ENCODE measurements at regions not wholly inside any gene's neighbourhood (a gene's known extent, or its start where the extent isn't known, plus 50 kb on each side); places are given as distances from the start of the nearest gene placed in this dataset.
A peak's percentile ranks its signal among the peaks of the same experiment; 100 is the strongest.

DNA sequence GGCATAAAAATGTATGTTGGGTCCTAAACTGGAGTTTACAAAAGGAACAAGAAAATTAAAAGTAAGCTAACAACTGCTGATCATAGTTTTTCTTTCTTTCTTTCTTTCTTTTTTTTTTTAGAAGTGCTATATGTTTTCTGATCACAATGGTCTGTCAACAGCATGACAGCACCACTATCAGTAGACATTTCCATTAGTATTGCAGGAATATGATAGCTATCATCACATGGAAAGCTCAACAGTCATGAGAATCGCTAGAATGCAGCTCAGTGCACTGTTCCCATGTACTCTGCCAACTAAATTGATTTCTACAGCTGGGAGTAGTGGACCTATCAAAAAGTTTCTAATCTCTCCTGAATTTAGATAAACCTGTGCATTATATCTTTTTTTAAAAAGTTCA is 950.3 kb upstream of the ACVR2A start:
- TF ChIP-seq, protein P1, sequence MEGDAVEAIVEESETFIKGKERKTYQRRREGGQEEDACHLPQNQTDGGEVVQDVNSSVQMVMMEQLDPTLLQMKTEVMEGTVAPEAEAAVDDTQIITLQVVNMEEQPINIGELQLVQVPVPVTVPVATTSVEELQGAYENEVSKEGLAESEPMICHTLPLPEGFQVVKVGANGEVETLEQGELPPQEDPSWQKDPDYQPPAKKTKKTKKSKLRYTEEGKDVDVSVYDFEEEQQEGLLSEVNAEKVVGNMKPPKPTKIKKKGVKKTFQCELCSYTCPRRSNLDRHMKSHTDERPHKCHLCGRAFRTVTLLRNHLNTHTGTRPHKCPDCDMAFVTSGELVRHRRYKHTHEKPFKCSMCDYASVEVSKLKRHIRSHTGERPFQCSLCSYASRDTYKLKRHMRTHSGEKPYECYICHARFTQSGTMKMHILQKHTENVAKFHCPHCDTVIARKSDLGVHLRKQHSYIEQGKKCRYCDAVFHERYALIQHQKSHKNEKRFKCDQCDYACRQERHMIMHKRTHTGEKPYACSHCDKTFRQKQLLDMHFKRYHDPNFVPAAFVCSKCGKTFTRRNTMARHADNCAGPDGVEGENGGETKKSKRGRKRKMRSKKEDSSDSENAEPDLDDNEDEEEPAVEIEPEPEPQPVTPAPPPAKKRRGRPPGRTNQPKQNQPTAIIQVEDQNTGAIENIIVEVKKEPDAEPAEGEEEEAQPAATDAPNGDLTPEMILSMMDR (IDR thresholded peaks at IDR 0.05; ENCODE audit: low read depth, low read length, missing control alignments), result no peak
- DNase-seq (ENCODE audit: extremely low read depth, low read depth), result no peak

DNA sequence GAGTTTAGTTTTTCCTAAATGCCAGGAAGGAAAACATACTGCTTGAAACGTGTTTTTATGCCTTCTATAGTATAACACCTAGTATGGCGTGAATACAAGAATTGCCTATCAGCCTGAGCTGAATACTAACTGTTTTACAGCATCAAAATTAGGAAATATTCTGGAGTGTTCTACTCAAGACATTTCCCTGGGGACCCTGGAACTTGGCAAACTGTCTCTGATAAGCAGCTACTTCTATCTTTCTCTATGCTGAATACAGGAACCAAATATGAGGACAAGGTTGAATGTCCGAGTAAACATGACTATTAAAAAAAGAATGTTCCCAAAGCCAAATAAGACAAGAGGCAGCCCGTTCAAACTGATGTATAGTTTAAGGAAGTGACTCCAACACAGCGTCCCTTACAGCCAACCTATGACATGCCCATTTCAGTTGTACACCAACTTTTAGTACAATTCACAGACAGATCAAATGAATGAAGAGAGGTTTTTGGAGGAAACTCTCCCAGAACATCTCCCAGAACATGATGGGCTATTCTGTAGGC is 951.3 kb upstream of the ACVR2A start:
- H3K4me3 ChIP-seq (replicated peaks; ENCODE audit: low read depth, low read length), result no peak overlapping the region
- TF ChIP-seq, protein P1 (IDR thresholded peaks at IDR 0.05; ENCODE audit: low read depth, low read length, missing control alignments), result no peak
- no peak for DNase-seq (ENCODE audit: extremely low read depth, low read depth)

More for the DNA sequence above, 950.3 kb upstream of the ACVR2A start:
- H3K4me3 ChIP-seq (replicated peaks; ENCODE audit: low read depth, low read length), result no peak overlapping the region

DNA sequence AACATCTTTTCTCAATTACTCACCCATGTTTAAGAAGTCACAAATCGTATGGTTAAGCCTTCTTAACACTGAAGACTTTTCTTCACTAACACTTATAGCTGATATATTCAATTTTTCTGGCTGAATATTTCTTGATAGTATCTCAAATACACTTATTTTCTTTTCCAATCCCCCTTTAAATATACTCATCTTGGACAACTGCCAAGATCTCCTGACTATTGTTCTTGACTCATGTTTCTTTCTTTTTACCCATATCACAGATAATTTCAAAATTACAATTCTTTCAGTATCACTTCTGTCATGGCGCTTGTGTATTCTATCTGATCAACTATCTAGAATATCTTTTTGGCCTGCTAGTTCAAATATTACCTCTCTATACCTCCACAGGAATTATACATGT is 954.3 kb upstream of the ACVR2A start:
- TF ChIP-seq, protein P1 (IDR thresholded peaks at IDR 0.05; ENCODE audit: low read depth, low read length, missing control alignments), result no peak
- DNase-seq (ENCODE audit: extremely low read depth, low read depth), result no peak
- no peak overlapping the region for H3K4me3 ChIP-seq (replicated peaks; ENCODE audit: low read depth, low read length)

DNA sequence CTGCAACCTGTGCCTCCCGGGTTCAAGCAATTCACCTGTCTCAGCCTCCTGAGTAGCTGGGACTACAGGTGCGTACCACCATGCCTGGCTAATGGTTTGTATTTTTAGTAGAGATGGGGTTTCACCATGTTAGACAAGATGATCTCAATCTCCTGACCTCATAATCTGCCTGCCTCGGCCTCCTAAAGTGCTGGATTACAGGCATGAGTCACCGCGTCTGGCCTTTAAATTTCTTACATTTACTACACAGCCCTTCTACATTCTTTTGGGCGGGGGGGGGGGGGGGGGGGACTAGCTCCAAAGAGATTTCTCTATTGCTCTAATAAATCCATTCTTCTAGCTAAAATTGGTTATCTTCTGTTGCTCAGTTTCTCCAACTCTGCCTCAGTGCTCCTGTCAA is 964.9 kb upstream of the ACVR2A start:
- TF ChIP-seq, protein P1 (IDR thresholded peaks at IDR 0.05; ENCODE audit: low read depth, low read length, missing control alignments), result no peak
- H3K4me3 ChIP-seq (replicated peaks; ENCODE audit: low read depth, low read length), result no peak overlapping the region
- DNase-seq (ENCODE audit: extremely low read depth, low read depth), result no peak

DNA sequence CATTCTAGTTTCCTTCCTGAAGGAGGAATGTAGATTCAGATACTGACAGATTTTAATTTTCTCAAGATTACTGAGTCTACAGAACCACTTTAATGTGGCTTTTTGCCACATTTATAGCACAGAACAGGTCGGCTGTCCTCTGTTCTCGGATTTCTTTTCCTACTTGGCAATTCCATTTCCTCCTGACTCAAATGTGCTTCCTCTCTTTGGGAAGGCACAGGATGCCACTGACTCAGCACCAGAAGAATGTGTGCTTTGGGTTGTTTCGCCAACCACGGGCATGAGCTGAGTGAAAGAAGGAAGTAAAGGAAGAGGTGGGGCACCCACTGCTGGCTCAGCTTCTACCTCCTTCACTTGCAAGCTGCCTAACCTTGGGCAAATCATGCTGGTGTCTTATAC is 970.6 kb upstream of the ACVR2A start:
- peak; percentile 11 for DNase-seq (ENCODE audit: extremely low read depth, low read depth)
- TF ChIP-seq, protein P1 (IDR thresholded peaks at IDR 0.05; ENCODE audit: low read depth, low read length, missing control alignments), result no peak
- H3K4me3 ChIP-seq (replicated peaks; ENCODE audit: low read depth, low read length), result no peak overlapping the region

DNA sequence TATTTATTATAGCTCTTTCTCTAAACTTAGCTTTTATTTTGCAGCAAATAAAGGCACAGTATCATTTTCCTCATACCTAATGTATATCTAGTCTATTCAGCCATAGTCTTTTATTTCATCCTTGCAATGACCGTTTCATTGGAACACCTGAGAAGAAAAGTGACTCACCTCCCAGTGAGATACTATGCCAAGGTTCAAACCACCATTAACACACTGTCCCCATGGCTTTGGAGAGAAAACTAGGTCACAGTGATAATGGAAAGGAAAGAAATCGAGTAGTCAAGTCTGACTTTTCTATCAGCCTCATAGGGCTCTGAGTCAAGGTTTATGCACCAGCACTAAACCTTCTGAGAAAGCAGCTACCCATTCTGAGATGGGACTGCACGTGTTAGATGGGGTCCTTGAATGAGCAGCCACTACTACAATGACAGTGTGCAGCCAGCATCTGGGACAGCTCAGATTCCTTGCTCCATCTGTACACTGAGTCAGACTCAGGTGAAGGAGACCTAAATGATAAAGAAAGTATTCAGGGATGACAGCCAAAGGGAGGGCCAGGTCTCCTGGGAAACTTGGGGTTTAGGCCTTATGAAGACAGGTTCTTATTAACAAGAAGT is 971.1 kb upstream of the ACVR2A start:
- DNase-seq (ENCODE audit: extremely low read depth, low read depth), result no peak
- TF ChIP-seq, protein P1 (IDR thresholded peaks at IDR 0.05; ENCODE audit: low read depth, low read length, missing control alignments), result no peak
- H3K4me3 ChIP-seq (replicated peaks; ENCODE audit: low read depth, low read length), result no peak overlapping the region

DNA sequence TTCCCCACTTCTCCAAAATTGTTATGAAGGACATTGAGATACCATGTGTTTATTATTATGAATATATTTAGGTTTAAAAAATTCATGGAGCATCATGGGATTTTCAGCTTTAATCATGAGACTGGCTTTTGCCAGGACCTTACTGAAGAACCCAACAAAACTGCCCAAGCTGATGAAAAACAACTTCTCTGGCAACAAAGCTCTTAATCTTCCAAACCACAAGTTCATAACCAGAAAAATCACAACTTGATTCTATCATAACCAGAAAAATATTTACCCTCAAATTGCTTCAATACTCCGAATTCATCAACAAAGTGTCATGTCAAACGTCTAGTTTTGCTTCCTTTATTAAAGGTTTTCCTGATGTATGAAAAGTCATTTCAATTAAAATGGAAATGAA is 971.8 kb upstream of the ACVR2A start:
- no peak overlapping the region for H3K4me3 ChIP-seq (replicated peaks; ENCODE audit: low read depth, low read length)
- TF ChIP-seq, protein P1 (IDR thresholded peaks at IDR 0.05; ENCODE audit: low read depth, low read length, missing control alignments), result no peak
- no peak for DNase-seq (ENCODE audit: extremely low read depth, low read depth)

All from HFF-Myc (cell line).